ENCODE measurements at regions not wholly inside any gene's neighbourhood (a gene's known extent, or its start where the extent isn't known, plus 50 kb on each side); places are given as distances from the start of the nearest gene placed in this dataset.

GRCh38 chr2:226636586-226636985 is 163.0 kb downstream of the IRS1 start:
- POLR2A ChIA-PET = no interaction called here
- no peak overlapping the region for H3K4me3 Mint-ChIP-seq (ENCODE audit: unreplicated experiment)
- TF ChIP-seq, protein P1, sequence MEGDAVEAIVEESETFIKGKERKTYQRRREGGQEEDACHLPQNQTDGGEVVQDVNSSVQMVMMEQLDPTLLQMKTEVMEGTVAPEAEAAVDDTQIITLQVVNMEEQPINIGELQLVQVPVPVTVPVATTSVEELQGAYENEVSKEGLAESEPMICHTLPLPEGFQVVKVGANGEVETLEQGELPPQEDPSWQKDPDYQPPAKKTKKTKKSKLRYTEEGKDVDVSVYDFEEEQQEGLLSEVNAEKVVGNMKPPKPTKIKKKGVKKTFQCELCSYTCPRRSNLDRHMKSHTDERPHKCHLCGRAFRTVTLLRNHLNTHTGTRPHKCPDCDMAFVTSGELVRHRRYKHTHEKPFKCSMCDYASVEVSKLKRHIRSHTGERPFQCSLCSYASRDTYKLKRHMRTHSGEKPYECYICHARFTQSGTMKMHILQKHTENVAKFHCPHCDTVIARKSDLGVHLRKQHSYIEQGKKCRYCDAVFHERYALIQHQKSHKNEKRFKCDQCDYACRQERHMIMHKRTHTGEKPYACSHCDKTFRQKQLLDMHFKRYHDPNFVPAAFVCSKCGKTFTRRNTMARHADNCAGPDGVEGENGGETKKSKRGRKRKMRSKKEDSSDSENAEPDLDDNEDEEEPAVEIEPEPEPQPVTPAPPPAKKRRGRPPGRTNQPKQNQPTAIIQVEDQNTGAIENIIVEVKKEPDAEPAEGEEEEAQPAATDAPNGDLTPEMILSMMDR (IDR thresholded peaks at IDR 0.05; ENCODE audit: unreplicated experiment) = no peak
- intact Hi-C loops (cut with micrococcal nuclease) = no loop called here
- no peaks in the 10 kb centered on the region for H3K4me1 Mint-ChIP-seq (ENCODE audit: insufficient read depth, unreplicated experiment)
- H3K36me3 Mint-ChIP-seq (ENCODE audit: insufficient read depth, unreplicated experiment) = no peaks in the 10 kb centered on the region
- no peaks in the 10 kb centered on the region for H3K27me3 Mint-ChIP-seq (ENCODE audit: insufficient read depth, unreplicated experiment)
- no TSS peak for BruUV-seq (replicated peaks)
- CTCF ChIA-PET = interaction anchor here (0.6 kb wide), 1 partner anchor 215 kb away, joined by 3 read pairs; no protein-coding TSS in a partner anchor
- peaks cover 16% of the 10 kb centered on the region for H3K9me3 Mint-ChIP-seq (ENCODE audit: unreplicated experiment)
- DNase-seq (ENCODE audit: unreplicated experiment) = no peak
- H3K27ac Mint-ChIP-seq (ENCODE audit: low read depth, unreplicated experiment) = no peak overlapping the region

- Mint-ChIP-seq H3K4me1 (ENCODE audit: insufficient read depth, unreplicated experiment) (no peaks in the 10 kb centered on the region), H3K9me3 (ENCODE audit: unreplicated experiment) (peaks cover 12% of the 10 kb centered on the region), H3K27ac (ENCODE audit: low read depth, unreplicated experiment) (no peak overlapping the region), H3K36me3 (ENCODE audit: insufficient read depth, unreplicated experiment) (no peaks in the 10 kb centered on the region), H3K4me3 (ENCODE audit: unreplicated experiment) (no peak overlapping the region), H3K27me3 (ENCODE audit: insufficient read depth, unreplicated experiment) (no peaks in the 10 kb centered on the region)
- ChIA-PET POLR2A (no interaction called here), CTCF (interaction anchor here (0.6 kb wide), 1 partner anchor 970 kb away, joined by 3 read pairs; no protein-coding TSS in a partner anchor)
- TF ChIP-seq, protein P1 (IDR thresholded peaks at IDR 0.05; ENCODE audit: unreplicated experiment) = no peak
- no peak for DNase-seq (ENCODE audit: unreplicated experiment)
- no TSS peak for BruUV-seq (replicated peaks)
- intact Hi-C loops (cut with micrococcal nuclease) = no loop called here
These were observed 164.5 kb downstream of the IRS1 start for GRCh38 chr2:226634943-226635604.

DNA sequence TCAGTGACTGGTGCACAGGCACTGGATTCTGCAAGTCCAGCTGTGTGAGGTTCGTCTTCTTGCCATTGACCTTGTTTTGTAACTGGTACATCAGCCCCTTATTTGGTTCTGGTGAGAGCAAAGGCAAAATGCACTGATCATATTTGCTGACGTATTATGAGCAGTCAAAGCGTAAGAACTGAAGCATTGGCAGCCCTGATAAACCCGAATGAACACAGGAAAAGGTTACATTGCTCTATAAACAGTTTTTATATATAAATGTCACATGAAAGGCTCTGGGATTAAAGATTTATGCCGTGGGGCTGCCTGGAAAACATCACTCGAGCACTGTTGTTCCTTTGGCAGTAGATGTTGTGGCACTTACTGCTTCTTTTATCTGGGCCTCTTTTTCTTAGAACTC is 167.9 kb downstream of the IRS1 start:
- no TSS peak for BruUV-seq (replicated peaks)
- POLR2A ChIA-PET = no interaction called here
- no peak for DNase-seq (ENCODE audit: unreplicated experiment)
- H3K27me3 Mint-ChIP-seq (ENCODE audit: insufficient read depth, unreplicated experiment) = no peaks in the 10 kb centered on the region
- H3K4me1 Mint-ChIP-seq (ENCODE audit: insufficient read depth, unreplicated experiment) = no peaks in the 10 kb centered on the region
- H3K9me3 Mint-ChIP-seq (ENCODE audit: unreplicated experiment) = no peaks in the 10 kb centered on the region
- peaks cover 5% of the 10 kb centered on the region for H3K36me3 Mint-ChIP-seq (ENCODE audit: insufficient read depth, unreplicated experiment)
- CTCF ChIA-PET = interaction anchor here (0.5 kb wide), 1 partner anchor 15 kb away, joined by 3 read pairs; no protein-coding TSS in a partner anchor
- no peak overlapping the region for H3K27ac Mint-ChIP-seq (ENCODE audit: low read depth, unreplicated experiment)
- TF ChIP-seq, protein P1 (IDR thresholded peaks at IDR 0.05; ENCODE audit: unreplicated experiment) = no peak
- intact Hi-C loops (cut with micrococcal nuclease) = no loop called here
- no peak overlapping the region for H3K4me3 Mint-ChIP-seq (ENCODE audit: unreplicated experiment)

DNA sequence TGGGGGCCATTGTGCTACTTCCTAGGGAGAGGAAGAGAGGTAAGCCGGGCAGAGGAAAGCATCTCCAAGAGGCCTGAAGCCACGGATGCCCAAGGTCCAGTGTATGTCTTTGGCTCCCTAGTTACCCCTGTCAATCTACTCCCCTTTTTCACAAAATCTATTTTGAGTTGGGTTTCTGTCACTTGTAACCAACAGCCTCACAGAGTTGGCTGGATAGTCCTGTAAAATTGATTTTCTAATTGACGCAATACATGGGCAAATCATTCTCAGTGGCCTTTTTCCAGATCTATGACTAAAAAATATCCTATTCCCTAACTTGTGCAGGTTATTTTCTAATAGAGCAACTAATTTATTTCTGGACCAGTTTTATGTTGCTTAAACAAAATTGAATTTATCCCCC is 168.4 kb downstream of the IRS1 start:
- peaks cover 5% of the 10 kb centered on the region for H3K36me3 Mint-ChIP-seq (ENCODE audit: insufficient read depth, unreplicated experiment)
- H3K4me1 Mint-ChIP-seq (ENCODE audit: insufficient read depth, unreplicated experiment) = no peaks in the 10 kb centered on the region
- H3K27ac Mint-ChIP-seq (ENCODE audit: low read depth, unreplicated experiment) = no peak overlapping the region
- CTCF ChIA-PET = no interaction called here
- BruUV-seq (replicated peaks) = no TSS peak
- intact Hi-C loops (cut with micrococcal nuclease) = no loop called here
- TF ChIP-seq, protein P1 (IDR thresholded peaks at IDR 0.05; ENCODE audit: unreplicated experiment) = no peak
- POLR2A ChIA-PET = no interaction called here
- H3K27me3 Mint-ChIP-seq (ENCODE audit: insufficient read depth, unreplicated experiment) = no peaks in the 10 kb centered on the region
- no peak overlapping the region for H3K4me3 Mint-ChIP-seq (ENCODE audit: unreplicated experiment)
- no peak for DNase-seq (ENCODE audit: unreplicated experiment)
- no peaks in the 10 kb centered on the region for H3K9me3 Mint-ChIP-seq (ENCODE audit: unreplicated experiment)

Data from MCF 10A (cell line).